Mucosa of rectum (tissue), 2 donors: ENCODE measurements at regions not wholly inside any gene's neighbourhood (a gene's known extent, or its start where the extent isn't known, plus 50 kb on each side); places are given as distances from the start of the nearest gene placed in this dataset.
"Not testable (repeated sequence)": the region's sequence is repeated elsewhere in the genome, so short reads cannot be mapped to it uniquely, and the experiment has no call there.

ENCODE experiments used
- H3K27ac ChIP-seq, 2 donors: one replicate each; pipeline ENCODE4 v1.7.0; 2013; ENCODE audit warnings: inconsistent platforms in 2 of 2, low read depth in 2 of 2, low read length in 2 of 2
- H3K27me3 ChIP-seq, 2 donors: one replicate each; pipeline ENCODE4 v1.7.0; 2013; ENCODE audit warnings: low read length in 2 of 2; ENCODE audit not compliant: control insufficient read depth in 2 of 2, insufficient read depth in 2 of 2
- H3K36me3 ChIP-seq, 2 donors: one replicate each; pipeline ENCODE4 v1.7.0; 2013; ENCODE audit warnings: low read length in 2 of 2; ENCODE audit not compliant: control insufficient read depth in 2 of 2, insufficient read depth in 2 of 2
- H3K4me1 ChIP-seq, 2 donors: one replicate each; pipeline ENCODE4 v1.7.0; 2013; ENCODE audit warnings: low read length in 2 of 2, mild to moderate bottlenecking in 1 of 2; ENCODE audit not compliant: control insufficient read depth in 2 of 2, insufficient read depth in 2 of 2
- H3K4me3 ChIP-seq, 2 donors: one replicate each; pipeline ENCODE4 v1.7.0; 2013; ENCODE audit warnings: low read length in 2 of 2
- H3K9ac ChIP-seq, 2 donors: one replicate each; pipeline ENCODE4 v1.7.0; 2013; ENCODE audit warnings: low read length in 2 of 2, low read depth in 1 of 2, mild to moderate bottlenecking in 1 of 2
- H3K9me3 ChIP-seq, 2 donors: one replicate each; pipeline ENCODE4 v1.7.0; 2013; ENCODE audit warnings: low read length in 2 of 2; ENCODE audit not compliant: control insufficient read depth in 2 of 2
- donor health status: healthy.
- donor health status: Normal muscosa, but diverticular disease.

GRCh38 chr2:185510060-185510459 lies 228.5 kb upstream of the FSIP2 start:
- Histone ChIP-seq H3K36me3 (no peaks in the 10 kb centered on the region), H3K4me3 (no peak overlapping the region), H3K4me1 (no peaks in the 10 kb centered on the region), H3K9me3 (peaks cover 7 to 11% of the 10 kb centered on the region in 2 donors), H3K9ac (no peak overlapping the region), H3K27ac (no peak overlapping the region), H3K27me3 (no peaks in the 10 kb centered on the region)

- Histone ChIP-seq H3K9me3 (peaks cover 7% of the 10 kb centered on the region in 2 donors), H3K4me1 (no peaks in the 10 kb centered on the region), H3K9ac (no peak overlapping the region), H3K27ac (no peak overlapping the region), H3K36me3 (no peaks in the 10 kb centered on the region), H3K27me3 (no peaks in the 10 kb centered on the region), H3K4me3 (no peak overlapping the region)
Measured at GRCh38 chr2:185511925-185512324, 226.7 kb upstream of the FSIP2 start.

GRCh38 chr2:185522472-185522871 lies 216.1 kb upstream of the FSIP2 start:
- Histone ChIP-seq H3K36me3 (no peaks in the 10 kb centered on the region), H3K4me3 (no peak overlapping the region), H3K27me3 (no peaks in the 10 kb centered on the region), H3K4me1 (no peaks in the 10 kb centered on the region), H3K9me3 (no peaks in the 10 kb centered on the region), H3K27ac (no peak overlapping the region), H3K9ac (no peak overlapping the region)

- H3K9me3 ChIP-seq, H3K4me3 ChIP-seq, H3K36me3 ChIP-seq, H3K4me1 ChIP-seq, H3K27me3 ChIP-seq, H3K27ac ChIP-seq, H3K9ac ChIP-seq: not testable (repeated sequence)
Measured at GRCh38 chr2:185524242-185524641, 214.4 kb upstream of the FSIP2 start.

- H3K36me3 ChIP-seq = no peaks in the 10 kb centered on the region
- H3K4me3 ChIP-seq = no peak overlapping the region
- H3K27me3 ChIP-seq = no peaks in the 10 kb centered on the region
- H3K4me1 ChIP-seq = no peaks in the 10 kb centered on the region
- H3K9ac ChIP-seq = no peak overlapping the region
- H3K27ac ChIP-seq = no peak overlapping the region
- no peaks in the 10 kb centered on the region for H3K9me3 ChIP-seq
Measured at GRCh38 chr2:185526161-185526560, 212.4 kb upstream of the FSIP2 start.

- Histone ChIP-seq H3K36me3 (no peaks in the 10 kb centered on the region), H3K9ac (no peak overlapping the region), H3K9me3 (no peaks in the 10 kb centered on the region), H3K4me3 (no peak overlapping the region), H3K27me3 (no peaks in the 10 kb centered on the region), H3K4me1 (no peaks in the 10 kb centered on the region), H3K27ac (no peak overlapping the region)
Measured at GRCh38 chr2:185531721-185532120, 206.9 kb upstream of the FSIP2 start.

- no peaks in the 10 kb centered on the region for H3K4me1 ChIP-seq
- H3K4me3 ChIP-seq = no peak overlapping the region
- H3K36me3 ChIP-seq = no peaks in the 10 kb centered on the region
- H3K27ac ChIP-seq = no peak overlapping the region
- H3K9me3 ChIP-seq = no peaks in the 10 kb centered on the region
- H3K27me3 ChIP-seq = no peaks in the 10 kb centered on the region
- no peak overlapping the region for H3K9ac ChIP-seq
Measured at GRCh38 chr2:185537689-185538088, 200.9 kb upstream of the FSIP2 start.

- H3K27ac ChIP-seq = no peak overlapping the region
- no peaks in the 10 kb centered on the region for H3K36me3 ChIP-seq
- H3K4me3 ChIP-seq = no peak overlapping the region
- no peaks in the 10 kb centered on the region for H3K9me3 ChIP-seq
- no peak overlapping the region for H3K9ac ChIP-seq
- no peaks in the 10 kb centered on the region for H3K4me1 ChIP-seq
- H3K27me3 ChIP-seq = no peaks in the 10 kb centered on the region
Measured at GRCh38 chr2:185567196-185567595, 171.4 kb upstream of the FSIP2 start.

- Histone ChIP-seq H3K9me3 (no peaks in the 10 kb centered on the region), H3K27me3 (no peaks in the 10 kb centered on the region), H3K4me1 (no peaks in the 10 kb centered on the region), H3K4me3 (no peak overlapping the region), H3K9ac (no peak overlapping the region), H3K27ac (no peak overlapping the region), H3K36me3 (no peaks in the 10 kb centered on the region)
Measured at GRCh38 chr2:185567940-185568339, 170.7 kb upstream of the FSIP2 start.

- Histone ChIP-seq H3K27me3 (no peaks in the 10 kb centered on the region), H3K4me3 (no peak overlapping the region)
Measured at GRCh38 chr2:185578322-185578721, 160.3 kb upstream of the FSIP2 start.

More at GRCh38 chr2:185578322-185578721, 160.3 kb upstream of the FSIP2 start:
- Histone ChIP-seq H3K9ac (no peak overlapping the region), H3K4me1 (no peaks in the 10 kb centered on the region), H3K36me3 (no peaks in the 10 kb centered on the region), H3K9me3 (peaks cover 0 to 2% of the 10 kb centered on the region in 2 donors), H3K27ac (no peak overlapping the region)
